LNCaP clone FGC (cell line): ENCODE measurements at regions not wholly inside any gene's neighbourhood (a gene's known extent, or its start where the extent isn't known, plus 50 kb on each side); places are given as distances from the start of the nearest gene placed in this dataset.

Experiments
- DNase-seq: peaks from one replicate; pipeline ENCODE4 v3.0.0-alpha.2; 2011; ENCODE audit warnings: low read depth
- H3K4me3 ChIP-seq: 2 replicates; pipeline ENCODE4 v1.5.1; 2011; ENCODE audit warnings: mild to moderate bottlenecking, low read depth, low read length, control low read depth
- CTCF ChIP-seq: IDR thresholded peaks from 2 replicates; pipeline ENCODE4 v1.5.1; 2012; ENCODE audit warnings: mild to moderate bottlenecking; ENCODE audit not compliant: control insufficient read depth, insufficient read depth; ENCODE audit errors: extremely low read depth

DNA sequence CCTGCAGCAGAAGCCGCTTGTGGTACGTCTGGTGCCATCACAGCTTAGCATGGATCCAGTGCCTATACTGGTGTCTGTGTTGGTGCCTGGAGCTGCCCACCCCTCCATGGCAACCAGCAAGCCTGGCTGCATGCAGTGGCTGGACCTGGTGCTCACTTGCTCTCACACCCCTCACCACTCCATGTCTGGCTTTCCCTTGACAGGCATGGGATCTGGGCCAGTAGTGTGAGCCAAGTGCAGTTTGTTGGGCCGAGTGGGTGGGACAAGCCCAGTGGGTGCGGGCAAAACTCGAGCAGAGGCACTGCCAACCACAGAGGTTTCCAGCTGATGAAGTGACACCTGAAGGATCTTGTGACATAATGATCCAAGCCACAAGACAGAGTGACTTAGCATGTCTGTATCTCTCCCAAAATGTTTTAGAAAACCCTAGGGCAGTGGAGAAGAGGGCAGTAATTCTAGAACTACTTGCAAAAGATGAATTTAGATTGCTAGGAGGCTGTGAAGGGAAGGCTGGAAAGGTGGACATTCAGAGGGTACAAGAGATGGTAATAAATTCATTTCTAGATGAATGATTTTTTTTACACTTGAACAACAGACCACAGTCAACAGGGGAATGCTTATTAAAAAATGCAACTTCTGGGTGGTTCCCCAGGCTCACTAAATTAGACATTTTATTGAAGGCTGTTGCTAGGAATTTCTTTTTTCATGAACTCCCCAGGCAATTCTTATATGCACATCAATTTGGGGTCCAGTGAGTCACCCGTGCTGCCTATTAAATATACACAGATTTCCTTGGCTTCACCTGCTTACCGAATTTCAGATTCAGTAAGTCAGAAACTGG lies 660.3 kb downstream of the TLR4 start:
- DNase-seq: no peak
- TF ChIP-seq CTCF: no peak
- H3K4me3 ChIP-seq: no peak overlapping the region

- no peak for DNase-seq
- no peak overlapping the region for H3K4me3 ChIP-seq
- no peak for TF ChIP-seq CTCF
Observed at GRCh38 chr9:118366228-118366627, 662.0 kb downstream of the TLR4 start.

- H3K4me3 ChIP-seq: no peak overlapping the region
- no peak for DNase-seq
- no peak for TF ChIP-seq CTCF
Observed at GRCh38 chr9:118367383-118367782, 663.2 kb downstream of the TLR4 start.

- no peak overlapping the region for H3K4me3 ChIP-seq
- TF ChIP-seq CTCF: no peak
- DNase-seq: no peak
Observed at GRCh38 chr9:118384531-118385100, 680.4 kb downstream of the TLR4 start.

DNA sequence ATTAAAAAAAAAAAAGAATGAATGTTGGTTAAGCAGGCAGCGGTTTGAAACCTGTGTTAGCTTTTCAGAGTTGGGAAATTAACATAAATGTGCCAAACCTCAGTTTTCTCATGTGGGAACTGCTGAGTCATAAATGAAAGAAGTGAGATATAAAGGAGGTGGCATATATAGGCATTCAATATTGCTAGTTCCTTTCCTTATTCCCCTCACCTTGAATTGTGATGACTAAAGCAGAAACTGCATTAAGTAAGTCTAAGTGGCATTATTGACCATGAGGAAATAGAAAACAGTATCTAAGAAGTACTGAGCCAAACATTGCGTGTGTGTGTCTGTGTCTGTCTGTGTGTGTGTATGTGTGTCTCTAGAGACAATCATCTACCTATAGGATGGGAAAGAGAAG lies 691.2 kb downstream of the TLR4 start:
- TF ChIP-seq CTCF: no peak
- H3K4me3 ChIP-seq: no peak overlapping the region
- no peak for DNase-seq

DNA sequence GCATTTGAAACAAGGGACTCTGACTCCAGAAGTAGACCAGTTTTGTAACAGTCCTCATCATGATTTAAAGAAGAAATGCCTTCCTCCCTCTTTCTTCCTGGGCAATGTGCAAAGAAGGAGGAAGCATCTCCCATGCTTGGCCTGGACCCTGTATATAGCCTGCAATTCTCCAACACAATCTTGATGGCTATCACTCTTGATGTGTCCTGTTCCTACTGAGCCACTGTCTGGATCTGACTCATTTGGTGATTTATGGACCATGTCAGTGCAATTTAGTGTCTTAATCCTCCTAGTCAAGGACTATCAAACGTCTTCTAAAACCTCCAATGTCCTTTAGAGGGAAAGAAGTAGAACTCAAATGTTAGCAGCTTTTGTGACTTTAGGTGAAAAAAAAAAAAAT lies 697.3 kb downstream of the TLR4 start:
- no peak for DNase-seq
- no peak overlapping the region for H3K4me3 ChIP-seq
- no peak for TF ChIP-seq CTCF
